ENCODE measurements at regions not wholly inside any gene's neighbourhood (a gene's known extent, or its start where the extent isn't known, plus 50 kb on each side); places are given as distances from the start of the nearest gene placed in this dataset.
"Not testable (repeated sequence)": the region's sequence is repeated elsewhere in the genome, so short reads cannot be mapped to it uniquely, and the experiment has no call there.

- Histone ChIP-seq H3K4me1 (ENCODE audit: control insufficient read depth, insufficient read depth, low read length, poor library complexity, severe bottlenecking) (no peaks in the 10 kb centered on the region), H3K4me3 (ENCODE audit: insufficient read depth, low read depth, low read length, poor library complexity, severe bottlenecking) (no peak overlapping the region), H3K27me3 (replicated peaks; ENCODE audit: control insufficient read depth, insufficient read depth, low read length, poor library complexity, severe bottlenecking) (no peaks in the 10 kb centered on the region), H3K9me3 (ENCODE audit: control insufficient read depth, low read length) (no peaks in the 10 kb centered on the region), H3K36me3 (ENCODE audit: control insufficient read depth, insufficient read depth, low read length) (no peaks in the 10 kb centered on the region), H3K27ac (ENCODE audit: insufficient read depth, low read length, poor library complexity, severe bottlenecking) (no peak overlapping the region)
- no peak for DNase-seq
These were observed 791.1 kb downstream of the AACS start for GRCh38 chr12:125856366-125856765.

- no peak for DNase-seq
- H3K9me3 ChIP-seq (ENCODE audit: control insufficient read depth, low read length), result no peaks in the 10 kb centered on the region
- H3K4me3 ChIP-seq (ENCODE audit: insufficient read depth, low read depth, low read length, poor library complexity, severe bottlenecking), result no peak overlapping the region
- H3K36me3 ChIP-seq (ENCODE audit: control insufficient read depth, insufficient read depth, low read length), result no peaks in the 10 kb centered on the region
- H3K27ac ChIP-seq (ENCODE audit: insufficient read depth, low read length, poor library complexity, severe bottlenecking), result no peak overlapping the region
- no peaks in the 10 kb centered on the region for H3K4me1 ChIP-seq (ENCODE audit: control insufficient read depth, insufficient read depth, low read length, poor library complexity, severe bottlenecking)
- no peaks in the 10 kb centered on the region for H3K27me3 ChIP-seq (replicated peaks; ENCODE audit: control insufficient read depth, insufficient read depth, low read length, poor library complexity, severe bottlenecking)
These were observed 791.7 kb downstream of the AACS start for GRCh38 chr12:125856896-125857295.

DNA sequence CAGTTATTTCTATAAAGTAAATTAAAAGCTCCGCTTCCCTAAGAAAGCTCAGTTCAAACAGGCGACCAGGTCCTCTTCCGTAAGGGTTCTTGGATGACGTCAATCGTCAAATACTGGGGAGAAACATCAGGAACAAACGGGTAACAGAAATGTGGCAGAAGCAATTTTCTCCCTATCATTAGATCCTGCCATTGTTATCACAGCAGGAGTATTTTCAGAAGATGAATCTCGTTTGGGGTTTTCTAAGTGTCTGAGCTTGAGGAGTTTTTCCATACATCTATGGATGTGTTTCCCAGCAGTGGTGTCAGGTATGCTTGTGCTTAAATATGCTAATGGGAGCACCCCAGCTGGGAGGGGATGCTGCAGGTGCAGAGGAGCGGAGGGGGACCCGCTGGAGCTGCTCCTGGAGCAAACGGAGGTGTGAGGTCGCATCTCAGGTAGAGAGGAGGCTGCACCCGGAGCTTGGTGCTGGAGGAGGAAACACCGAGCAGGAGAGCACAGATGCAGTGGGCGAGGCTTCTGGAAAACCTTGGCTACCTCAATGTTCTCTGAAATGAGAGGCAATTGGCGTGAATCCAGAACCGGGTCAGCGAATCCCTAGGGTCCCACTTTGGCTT lies 795.5 kb downstream of the AACS start:
- no peaks in the 10 kb centered on the region for H3K9me3 ChIP-seq (ENCODE audit: control insufficient read depth, low read length)
- no peaks in the 10 kb centered on the region for H3K36me3 ChIP-seq (ENCODE audit: control insufficient read depth, insufficient read depth, low read length)
- H3K4me1 ChIP-seq (ENCODE audit: control insufficient read depth, insufficient read depth, low read length, poor library complexity, severe bottlenecking), result no peaks in the 10 kb centered on the region
- H3K27me3 ChIP-seq (replicated peaks; ENCODE audit: control insufficient read depth, insufficient read depth, low read length, poor library complexity, severe bottlenecking), result no peaks in the 10 kb centered on the region
- DNase-seq, result no peak
- H3K27ac ChIP-seq (ENCODE audit: insufficient read depth, low read length, poor library complexity, severe bottlenecking), result no peak overlapping the region
- H3K4me3 ChIP-seq (ENCODE audit: insufficient read depth, low read depth, low read length, poor library complexity, severe bottlenecking), result no peak overlapping the region

DNA sequence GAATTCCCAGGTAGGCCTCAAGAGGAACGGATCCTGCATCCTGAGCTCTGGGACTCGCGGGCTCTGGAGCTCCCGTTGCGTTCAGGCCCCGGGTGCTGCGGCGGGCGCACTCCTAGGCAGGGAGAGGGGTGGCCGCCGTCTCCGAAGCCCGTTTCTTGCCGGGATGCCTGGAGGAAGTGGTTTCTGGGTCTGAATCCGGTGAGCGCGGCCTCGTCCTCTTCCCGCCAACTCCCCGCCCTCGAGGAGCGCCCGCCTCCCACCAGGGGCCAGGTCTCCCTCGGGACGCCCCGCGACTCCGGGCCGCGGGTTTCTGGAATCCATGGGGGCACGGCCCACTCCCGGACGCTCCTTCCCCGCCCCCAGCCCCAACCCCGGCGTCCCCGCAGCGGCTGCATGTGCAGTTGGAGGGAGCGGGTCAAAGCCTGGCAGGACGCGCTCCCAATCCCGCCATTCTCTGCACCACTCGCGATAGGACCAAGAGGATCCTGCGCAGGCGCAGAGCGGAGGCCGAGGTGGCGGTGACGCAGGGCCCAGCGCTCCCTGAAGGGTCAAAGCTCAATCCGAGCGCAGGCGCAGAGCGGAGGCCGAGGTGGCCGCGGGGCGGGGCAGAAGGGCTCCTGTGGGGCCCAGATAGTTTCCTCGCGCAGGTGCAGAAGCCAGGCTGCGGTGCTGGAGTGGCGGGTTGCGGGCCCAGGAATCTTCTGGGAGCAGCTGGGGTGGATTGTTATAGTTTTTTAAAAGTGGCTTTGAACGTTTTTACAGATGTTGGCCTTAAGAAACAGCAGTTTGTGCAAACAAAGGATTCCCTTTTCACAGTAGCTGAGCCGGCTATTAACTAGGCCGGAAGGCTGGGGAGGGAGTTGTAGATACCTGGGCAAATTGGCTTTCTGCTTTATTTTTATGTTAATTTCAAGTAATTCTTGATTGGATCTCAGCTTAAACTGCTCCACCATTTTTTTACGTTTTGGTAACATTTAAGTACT lies 796.4 kb downstream of the AACS start:
- Histone ChIP-seq H3K4me1 (ENCODE audit: control insufficient read depth, insufficient read depth, low read length, poor library complexity, severe bottlenecking) (no peaks in the 10 kb centered on the region), H3K27ac (ENCODE audit: insufficient read depth, low read length, poor library complexity, severe bottlenecking) (no peak overlapping the region), H3K36me3 (ENCODE audit: control insufficient read depth, insufficient read depth, low read length) (no peaks in the 10 kb centered on the region), H3K4me3 (ENCODE audit: insufficient read depth, low read depth, low read length, poor library complexity, severe bottlenecking) (no peak overlapping the region), H3K9me3 (ENCODE audit: control insufficient read depth, low read length) (no peaks in the 10 kb centered on the region), H3K27me3 (replicated peaks; ENCODE audit: control insufficient read depth, insufficient read depth, low read length, poor library complexity, severe bottlenecking) (no peaks in the 10 kb centered on the region)
- no peak for DNase-seq

DNA sequence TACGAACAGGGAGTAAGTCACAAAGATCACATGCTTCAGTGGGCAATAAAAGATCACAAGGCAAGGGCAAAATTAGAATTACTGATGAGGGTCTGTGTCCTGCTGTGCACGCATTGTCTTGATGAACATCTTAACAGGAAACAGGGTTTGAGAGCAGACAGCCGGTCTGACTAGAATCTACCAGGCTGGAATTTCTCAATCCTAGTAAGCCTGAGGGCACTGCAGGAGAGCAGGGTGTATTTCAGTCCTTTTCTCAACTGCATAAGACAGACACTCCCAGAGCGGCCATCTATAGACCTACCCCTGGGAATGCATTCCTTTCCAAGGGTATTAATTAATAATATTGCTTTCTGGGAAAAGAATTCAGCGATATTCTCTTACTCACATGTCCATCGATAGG lies 800.0 kb downstream of the AACS start:
- not testable (repeated sequence) for H3K27ac ChIP-seq (ENCODE audit: insufficient read depth, low read length, poor library complexity, severe bottlenecking); H3K27me3 ChIP-seq (replicated peaks; ENCODE audit: control insufficient read depth, insufficient read depth, low read length, poor library complexity, severe bottlenecking); DNase-seq; H3K36me3 ChIP-seq (ENCODE audit: control insufficient read depth, insufficient read depth, low read length); H3K4me3 ChIP-seq (ENCODE audit: insufficient read depth, low read depth, low read length, poor library complexity, severe bottlenecking); H3K9me3 ChIP-seq (ENCODE audit: control insufficient read depth, low read length); H3K4me1 ChIP-seq (ENCODE audit: control insufficient read depth, insufficient read depth, low read length, poor library complexity, severe bottlenecking)

DNA sequence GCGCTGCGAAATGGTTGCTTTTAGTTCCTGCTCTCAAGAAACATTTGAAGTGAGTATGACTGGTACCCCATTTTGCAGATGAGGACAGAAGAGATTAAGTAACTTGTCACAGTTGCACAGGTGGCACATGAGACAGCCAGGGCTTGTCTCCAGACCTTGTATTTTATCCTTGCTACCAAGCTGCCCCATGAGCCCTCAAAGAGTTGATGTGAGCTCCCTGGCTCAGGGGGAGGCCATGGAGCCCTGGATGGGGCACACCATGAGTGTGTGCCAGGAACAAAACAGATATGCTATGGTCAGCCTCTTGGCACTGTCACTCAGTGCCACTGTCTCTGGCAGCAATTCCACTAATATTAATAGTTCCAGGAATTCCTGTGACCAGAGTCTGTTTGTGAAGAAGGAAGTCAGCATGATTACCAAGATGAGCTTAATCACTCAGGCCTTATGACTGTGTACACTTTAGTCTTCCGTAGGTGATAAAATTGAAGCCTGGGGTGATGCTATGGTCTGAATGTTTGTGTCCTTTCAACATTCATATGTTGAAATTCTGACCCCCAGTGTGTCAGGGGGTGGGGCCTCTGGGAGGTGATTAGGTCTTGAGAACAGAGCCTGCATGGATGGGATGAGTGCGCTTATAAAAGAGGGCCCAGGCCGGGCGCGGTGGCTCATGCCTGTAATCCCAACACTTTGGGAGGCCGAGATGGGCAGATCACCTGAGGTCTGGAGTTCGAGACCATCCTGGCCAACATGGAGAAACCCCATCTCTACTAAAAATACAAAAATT lies 806.8 kb downstream of the AACS start:
- Histone ChIP-seq H3K27me3 (replicated peaks; ENCODE audit: control insufficient read depth, insufficient read depth, low read length, poor library complexity, severe bottlenecking) (no peaks in the 10 kb centered on the region), H3K9me3 (ENCODE audit: control insufficient read depth, low read length) (no peaks in the 10 kb centered on the region), H3K4me3 (ENCODE audit: insufficient read depth, low read depth, low read length, poor library complexity, severe bottlenecking) (no peak overlapping the region), H3K27ac (ENCODE audit: insufficient read depth, low read length, poor library complexity, severe bottlenecking) (no peak overlapping the region), H3K36me3 (ENCODE audit: control insufficient read depth, insufficient read depth, low read length) (no peaks in the 10 kb centered on the region), H3K4me1 (ENCODE audit: control insufficient read depth, insufficient read depth, low read length, poor library complexity, severe bottlenecking) (no peaks in the 10 kb centered on the region)
- no peak for DNase-seq

- Histone ChIP-seq H3K4me3 (ENCODE audit: insufficient read depth, low read depth, low read length, poor library complexity, severe bottlenecking) (no peak overlapping the region), H3K27me3 (replicated peaks; ENCODE audit: control insufficient read depth, insufficient read depth, low read length, poor library complexity, severe bottlenecking) (no peaks in the 10 kb centered on the region), H3K9me3 (ENCODE audit: control insufficient read depth, low read length) (no peaks in the 10 kb centered on the region), H3K4me1 (ENCODE audit: control insufficient read depth, insufficient read depth, low read length, poor library complexity, severe bottlenecking) (no peaks in the 10 kb centered on the region), H3K27ac (ENCODE audit: insufficient read depth, low read length, poor library complexity, severe bottlenecking) (no peak overlapping the region), H3K36me3 (ENCODE audit: control insufficient read depth, insufficient read depth, low read length) (no peaks in the 10 kb centered on the region)
- no peak for DNase-seq
These were observed 807.8 kb downstream of the AACS start for GRCh38 chr12:125873016-125873415.

DNA sequence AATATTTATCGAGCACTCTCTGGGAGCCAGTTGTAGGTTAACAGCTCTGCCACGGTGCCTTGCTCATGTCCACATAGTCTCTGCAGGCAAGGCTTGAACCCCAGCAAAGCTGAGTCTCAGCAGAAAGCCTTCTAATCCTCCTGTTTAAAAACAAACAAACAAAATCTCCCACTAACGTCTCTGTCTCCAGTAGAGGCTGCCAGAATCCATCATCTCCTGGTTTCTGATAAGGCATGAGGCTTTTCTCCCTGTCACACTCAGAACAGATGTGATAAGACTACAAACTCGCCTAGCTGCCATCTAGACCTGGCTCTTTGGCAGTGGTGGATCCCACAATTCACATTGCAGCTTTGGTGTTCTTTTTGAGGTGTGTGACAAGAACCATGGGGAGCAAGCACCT lies 813.2 kb downstream of the AACS start:
- Histone ChIP-seq H3K36me3 (ENCODE audit: control insufficient read depth, insufficient read depth, low read length) (no peaks in the 10 kb centered on the region), H3K9me3 (ENCODE audit: control insufficient read depth, low read length) (no peaks in the 10 kb centered on the region), H3K27me3 (replicated peaks; ENCODE audit: control insufficient read depth, insufficient read depth, low read length, poor library complexity, severe bottlenecking) (no peaks in the 10 kb centered on the region), H3K4me1 (ENCODE audit: control insufficient read depth, insufficient read depth, low read length, poor library complexity, severe bottlenecking) (no peaks in the 10 kb centered on the region), H3K27ac (ENCODE audit: insufficient read depth, low read length, poor library complexity, severe bottlenecking) (no peak overlapping the region), H3K4me3 (ENCODE audit: insufficient read depth, low read depth, low read length, poor library complexity, severe bottlenecking) (no peak overlapping the region)
- DNase-seq, result no peak

DNA sequence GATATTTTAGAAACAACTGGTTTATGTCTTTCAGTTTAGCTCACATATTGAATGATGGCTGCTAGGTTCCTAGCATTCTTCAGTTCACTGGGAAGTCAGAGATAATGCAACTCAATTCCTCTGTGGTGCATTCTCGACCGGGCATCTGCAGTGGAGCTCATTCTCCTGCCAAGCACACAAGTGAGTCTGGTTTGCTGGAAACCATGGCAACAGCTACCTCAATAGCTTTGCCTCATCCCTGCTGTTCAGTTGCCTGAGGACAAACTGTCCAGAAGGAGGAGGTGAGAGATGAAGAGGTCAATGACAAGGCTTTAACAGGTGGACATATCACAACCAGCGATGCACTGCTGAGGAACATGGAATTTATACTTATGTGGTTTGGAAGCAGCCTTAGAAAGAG lies 816.9 kb downstream of the AACS start:
- Histone ChIP-seq H3K9me3 (ENCODE audit: control insufficient read depth, low read length) (no peaks in the 10 kb centered on the region), H3K27me3 (replicated peaks; ENCODE audit: control insufficient read depth, insufficient read depth, low read length, poor library complexity, severe bottlenecking) (no peaks in the 10 kb centered on the region), H3K4me1 (ENCODE audit: control insufficient read depth, insufficient read depth, low read length, poor library complexity, severe bottlenecking) (no peaks in the 10 kb centered on the region), H3K36me3 (ENCODE audit: control insufficient read depth, insufficient read depth, low read length) (no peaks in the 10 kb centered on the region), H3K4me3 (ENCODE audit: insufficient read depth, low read depth, low read length, poor library complexity, severe bottlenecking) (no peak overlapping the region), H3K27ac (ENCODE audit: insufficient read depth, low read length, poor library complexity, severe bottlenecking) (no peak overlapping the region)
- no peak for DNase-seq

GRCh38 chr12:125888921-125889320 lies 823.7 kb downstream of the AACS start:
- DNase-seq, result no peak
- Histone ChIP-seq H3K4me1 (ENCODE audit: control insufficient read depth, insufficient read depth, low read length, poor library complexity, severe bottlenecking) (no peaks in the 10 kb centered on the region), H3K36me3 (ENCODE audit: control insufficient read depth, insufficient read depth, low read length) (no peaks in the 10 kb centered on the region), H3K9me3 (ENCODE audit: control insufficient read depth, low read length) (no peaks in the 10 kb centered on the region), H3K4me3 (ENCODE audit: insufficient read depth, low read depth, low read length, poor library complexity, severe bottlenecking) (no peak overlapping the region), H3K27me3 (replicated peaks; ENCODE audit: control insufficient read depth, insufficient read depth, low read length, poor library complexity, severe bottlenecking) (no peaks in the 10 kb centered on the region), H3K27ac (ENCODE audit: insufficient read depth, low read length, poor library complexity, severe bottlenecking) (no peak overlapping the region)

Measured in effector memory CD4-positive, alpha-beta T cell (primary cell).